OCI-LY1 (cell line): ENCODE measurements at regions not wholly inside any gene's neighbourhood (a gene's known extent, or its start where the extent isn't known, plus 50 kb on each side); places are given as distances from the start of the nearest gene placed in this dataset.

Experiments used
- CTCF ChIP-seq: fragments of 200-600 bp; sonication (generic), shearing (Covaris generic); IDR thresholded peaks from 2 replicates; pipeline ENCODE4 v1.5.1; 2017; ENCODE audit warnings: mild to moderate bottlenecking, antibody characterized with exemption, low read length, moderate library complexity, mixed read lengths
- EZH2 ChIP-seq: fragments of 200-600 bp; sonication (generic), shearing (Covaris generic); IDR thresholded peaks from 2 replicates; pipeline ENCODE4 v1.8.0; 2017; ENCODE audit warnings: borderline replicate concordance, mixed run types, mild to moderate bottlenecking, antibody characterized with exemption, low read length, moderate library complexity, mixed read lengths

- TF ChIP-seq CTCF: no peak
- no peak for TF ChIP-seq EZH2
Measured at GRCh38 chr21:23858878-23859277, 1748.4 kb downstream of the MRPL39 start.
